B cell (primary cell): ENCODE measurements at regions not wholly inside any gene's neighbourhood (a gene's known extent, or its start where the extent isn't known, plus 50 kb on each side); places are given as distances from the start of the nearest gene placed in this dataset.

Experiments
- ATAC-seq: fragments of 200-7000 bp; cut with Tn5 transposase; one replicate; pipeline ENCODE4 v1.10.0; 2021; ENCODE audit warnings: low read depth, mild to moderate bottlenecking, moderate number of reproducible peaks, moderate library complexity
- CTCF ChIA-PET: fragments of 350-600 bp; sonication (Branson Sonifier 250); formaldehyde crosslinking; loops from one replicate; lab custom pipeline; 2021; ENCODE audit warnings: antibody characterized with exemption, inconsistent platforms; lab: Charles Lee
- POLR2A ChIA-PET: fragments of 350-600 bp; sonication (Branson Sonifier 250); formaldehyde crosslinking; loops from one replicate; lab custom pipeline; 2021; ENCODE audit warnings: antibody characterized with exemption; lab: Charles Lee
- DNase-seq: peaks from one replicate; pipeline ENCODE4 v3.0.0; 2013
- H2AFZ ChIP-seq: 2 replicates; pipeline ENCODE4 v1.6.1; 2012; ENCODE audit warnings: mild to moderate bottlenecking, low read depth, low read length; ENCODE audit not compliant: insufficient read depth, poor library complexity, severe bottlenecking
- H3K27ac ChIP-seq, 2 donors: 1 replicate in 1 of 2; 2 replicates in 1 of 2; pipeline ENCODE4 v1.5.1; 2012 to 2013; ENCODE audit warnings: low read length in 2 of 2, mild to moderate bottlenecking in 2 of 2, moderate library complexity in 1 of 2
- H3K27me3 ChIP-seq, 4 experiments: fragments of 200-600 bp in 1 of 4; sonication (generic) in 1 of 4; replicated peaks in 1 of 4; 1 replicate in 2 of 4; 2 replicates in 2 of 4; pipeline versions ENCODE4 v1.6.1 to v1.7.0; 2013 to 2016; ENCODE audit warnings: low read length in 3 of 4, mild to moderate bottlenecking in 2 of 4, mixed read lengths in 1 of 4, moderate library complexity in 1 of 4; ENCODE audit not compliant: insufficient read depth in 4 of 4, control insufficient read depth in 3 of 4; ENCODE audit errors: control extremely low read depth in 1 of 4
- H3K36me3 ChIP-seq, 2 experiments: replicated peaks in 1 of 2; 1 replicate in 1 of 2; 2 replicates in 1 of 2; pipeline versions ENCODE4 v1.6.1 to v1.7.1; 2013; ENCODE audit warnings: low read length in 1 of 2; ENCODE audit not compliant: insufficient read depth in 2 of 2, control insufficient read depth in 1 of 2; ENCODE audit errors: control extremely low read depth in 1 of 2, extremely low read depth in 1 of 2
- H3K4me1 ChIP-seq, 2 donors: fragments of 200-600 bp in 1 of 2; sonication (generic) in 1 of 2; 1 replicate in 1 of 2; 2 replicates in 1 of 2; pipeline versions ENCODE4 v1.5.1 to v1.6.1; 2013 to 2017; ENCODE audit warnings: low read length in 2 of 2; ENCODE audit not compliant: control insufficient read depth in 2 of 2, insufficient read depth in 2 of 2
- H3K4me2 ChIP-seq: replicated peaks from 2 replicates; pipeline ENCODE3; 2012; ENCODE audit warnings: mild to moderate bottlenecking, low read depth, low read length; ENCODE audit not compliant: poor library complexity, severe bottlenecking
- H3K4me3 ChIP-seq, 5 experiments: fragments of 200-600 bp in 1 of 5; sonication (generic) in 1 of 5; 1 replicate in 3 of 5; 2 replicates in 2 of 5; pipeline versions ENCODE4 v1.5.1 to v1.7.0; 2011 to 2016; ENCODE audit warnings: low read length in 4 of 5, mild to moderate bottlenecking in 4 of 5, low read depth in 2 of 5, control low read depth in 1 of 5, moderate library complexity in 1 of 5; ENCODE audit not compliant: insufficient read depth in 1 of 5; ENCODE audit errors: control extremely low read depth in 1 of 5, extremely low read depth in 1 of 5
- H3K79me2 ChIP-seq: fragments of 200-600 bp; sonication (generic); one replicate; pipeline ENCODE4 v1.6.0; 2016; ENCODE audit warnings: low read length; ENCODE audit not compliant: control insufficient read depth, insufficient read depth
- H3K9ac ChIP-seq: fragments of 200-600 bp; sonication (generic); 2 replicates; pipeline ENCODE4 v1.6.1; 2017; ENCODE audit warnings: mild to moderate bottlenecking, low read length, moderate library complexity
- H3K9me3 ChIP-seq, 3 donors: one replicate each; pipeline versions ENCODE4 v1.6.1 to v1.7.1; 2013; ENCODE audit warnings: low read length in 2 of 3; ENCODE audit not compliant: control insufficient read depth in 2 of 3, insufficient read depth in 1 of 3; ENCODE audit errors: control extremely low read depth in 1 of 3
- H4K20me1 ChIP-seq: 2 replicates; pipeline ENCODE4 v1.6.0; 2012; ENCODE audit warnings: mild to moderate bottlenecking, low read length; ENCODE audit not compliant: insufficient read depth, control insufficient read depth, poor library complexity, severe bottlenecking
- H3K27ac Mint-ChIP-seq: one replicate; pipeline ENCODE4 v1.8.0; 2021; ENCODE audit warnings: mixed read lengths
- H3K27me3 Mint-ChIP-seq: one replicate; pipeline ENCODE4 v1.8.0; 2021; ENCODE audit warnings: mixed read lengths
- H3K4me1 Mint-ChIP-seq: one replicate; pipeline ENCODE4 v1.8.0; 2021; ENCODE audit warnings: mixed read lengths
- H3K4me3 Mint-ChIP-seq: one replicate; pipeline ENCODE4 v1.8.0; 2021; ENCODE audit warnings: mixed read lengths
- H3K9me3 Mint-ChIP-seq: one replicate; pipeline ENCODE4 v1.8.0; 2022; ENCODE audit warnings: mixed read lengths; ENCODE audit not compliant: insufficient read depth
- EZH2 ChIP-seq: IDR thresholded peaks from 2 replicates; pipeline ENCODE4 v1.6.1; 2012; ENCODE audit warnings: borderline replicate concordance, low read depth, mild to moderate bottlenecking, moderate library complexity, low read length; ENCODE audit not compliant: insufficient read depth, poor library complexity, severe bottlenecking
- WGBS: methylation state at CpG from one replicate; pipeline ENCODE4 v1.1.5; 2013; ENCODE audit warnings: missing lambda C conversion rate; ENCODE audit not compliant: insufficient coverage; 5-methylcytosine and 5-hydroxymethylcytosine counted together
- intact Hi-C: fragments of 100-400 bp; cut with micrococcal nuclease; formaldehyde crosslinking; loops from one replicate; pipeline ENCODE4 v1.10.0; 2022
- TF ChIP-seq, protein P1 (sequence below): fragments of 200-600 bp; IDR thresholded peaks from one replicate; pipeline ENCODE4 v1.8.0; 2022; ENCODE audit warnings: antibody characterized with exemption, mild to moderate bottlenecking

- Histone ChIP-seq H3K79me2 (no peaks in the 10 kb centered on the region), H4K20me1 (no peaks in the 10 kb centered on the region), H3K4me1 (no peaks in the 10 kb centered on the region), H3K36me3 (no peaks in the 10 kb centered on the region), H3K27me3 (no peaks in the 10 kb centered on the region), H3K4me2 (no peak overlapping the region), H2AFZ (no peak overlapping the region), H3K27ac (no peak overlapping the region), H3K4me3 (no peak overlapping the region), H3K9me3 (no peaks in the 10 kb centered on the region), H3K9ac (no peak overlapping the region)
- POLR2A ChIA-PET, result no interaction called here
- no peaks in the 10 kb centered on the region for H3K9me3 Mint-ChIP-seq
- CTCF ChIA-PET, result no interaction called here
- TF ChIP-seq, protein P1, sequence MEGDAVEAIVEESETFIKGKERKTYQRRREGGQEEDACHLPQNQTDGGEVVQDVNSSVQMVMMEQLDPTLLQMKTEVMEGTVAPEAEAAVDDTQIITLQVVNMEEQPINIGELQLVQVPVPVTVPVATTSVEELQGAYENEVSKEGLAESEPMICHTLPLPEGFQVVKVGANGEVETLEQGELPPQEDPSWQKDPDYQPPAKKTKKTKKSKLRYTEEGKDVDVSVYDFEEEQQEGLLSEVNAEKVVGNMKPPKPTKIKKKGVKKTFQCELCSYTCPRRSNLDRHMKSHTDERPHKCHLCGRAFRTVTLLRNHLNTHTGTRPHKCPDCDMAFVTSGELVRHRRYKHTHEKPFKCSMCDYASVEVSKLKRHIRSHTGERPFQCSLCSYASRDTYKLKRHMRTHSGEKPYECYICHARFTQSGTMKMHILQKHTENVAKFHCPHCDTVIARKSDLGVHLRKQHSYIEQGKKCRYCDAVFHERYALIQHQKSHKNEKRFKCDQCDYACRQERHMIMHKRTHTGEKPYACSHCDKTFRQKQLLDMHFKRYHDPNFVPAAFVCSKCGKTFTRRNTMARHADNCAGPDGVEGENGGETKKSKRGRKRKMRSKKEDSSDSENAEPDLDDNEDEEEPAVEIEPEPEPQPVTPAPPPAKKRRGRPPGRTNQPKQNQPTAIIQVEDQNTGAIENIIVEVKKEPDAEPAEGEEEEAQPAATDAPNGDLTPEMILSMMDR, result no peak
- TF ChIP-seq EZH2, result no peak
- H3K4me1 Mint-ChIP-seq, result no peaks in the 10 kb centered on the region
- no peak for DNase-seq
- ATAC-seq, result no peak
- H3K4me3 Mint-ChIP-seq, result no peak overlapping the region
- peaks cover 11% of the 10 kb centered on the region for H3K27me3 Mint-ChIP-seq
- intact Hi-C loops, result no loop called here
- no peak overlapping the region for H3K27ac Mint-ChIP-seq
These were observed 268.7 kb upstream of the TCF4 start for GRCh38 chr18:55856679-55857078.

- DNase-seq, result no peak
- H3K4me3 Mint-ChIP-seq, result no peak overlapping the region
- no peaks in the 10 kb centered on the region for H3K4me1 Mint-ChIP-seq
- ChIA-PET CTCF (no interaction called here), POLR2A (no interaction called here)
- Histone ChIP-seq H3K36me3 (no peaks in the 10 kb centered on the region), H3K9me3 (no peaks in the 10 kb centered on the region), H3K27me3 (no peaks in the 10 kb centered on the region), H3K27ac (no peak overlapping the region), H3K9ac (no peak overlapping the region), H3K79me2 (no peaks in the 10 kb centered on the region), H4K20me1 (no peaks in the 10 kb centered on the region), H3K4me3 (no peak overlapping the region), H3K4me2 (no peak overlapping the region), H2AFZ (no peak overlapping the region), H3K4me1 (no peaks in the 10 kb centered on the region)
- peaks cover 11% of the 10 kb centered on the region for H3K27me3 Mint-ChIP-seq
- ATAC-seq, result no peak
- H3K9me3 Mint-ChIP-seq, result no peaks in the 10 kb centered on the region
- TF ChIP-seq, protein P1, result no peak
- TF ChIP-seq EZH2, result no peak
- WGBS, result no CpG with 5 or more reads among the region's 2 CpGs
- intact Hi-C loops, result no loop called here
- no peak overlapping the region for H3K27ac Mint-ChIP-seq
These were observed 268.2 kb upstream of the TCF4 start for GRCh38 chr18:55856229-55856628.
